ENCODE measurements at regions not wholly inside any gene's neighbourhood (a gene's known extent, or its start where the extent isn't known, plus 50 kb on each side); places are given as distances from the start of the nearest gene placed in this dataset.

DNA sequence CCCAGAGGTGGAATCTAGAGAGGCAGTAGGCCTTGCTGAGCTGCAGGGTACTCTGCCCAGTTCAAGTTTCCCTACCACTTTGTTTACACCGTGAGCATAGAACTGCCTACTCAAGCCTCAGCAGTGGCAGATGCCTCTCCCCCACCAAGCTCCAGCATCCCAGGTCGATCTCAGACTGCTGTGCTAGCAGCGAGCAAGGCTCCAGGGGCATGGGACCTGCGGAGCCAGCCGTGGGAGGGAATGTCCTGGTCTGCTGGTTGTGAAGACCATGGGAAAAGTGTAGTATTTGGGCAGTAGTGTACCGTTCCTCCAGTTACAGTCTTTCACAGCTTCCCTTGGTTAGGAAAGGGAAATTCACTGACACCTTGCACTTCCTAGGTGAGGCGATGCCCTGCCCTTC lies 50.6 kb upstream of the FSIP2 start:
- ChIA-PET POLR2A (no interaction called here), CTCF (interaction anchor here (0.7 to 1.6 kb wide), 2 partner anchors 47 to 51 kb away, joined by 3 read pairs; no protein-coding TSS in a partner anchor)
- Mint-ChIP-seq H3K36me3 (peaks cover 10% of the 10 kb centered on the region), H3K27me3 (ENCODE audit: low read depth) (no peaks in the 10 kb centered on the region), H3K27ac (no peak overlapping the region), H3K4me1 (no peaks in the 10 kb centered on the region), H3K9me3 (peaks cover 25% of the 10 kb centered on the region), H3K4me3 (no peak overlapping the region)
- DNase-seq (ENCODE audit: low spot score): no peak
- TF ChIP-seq, protein P1, sequence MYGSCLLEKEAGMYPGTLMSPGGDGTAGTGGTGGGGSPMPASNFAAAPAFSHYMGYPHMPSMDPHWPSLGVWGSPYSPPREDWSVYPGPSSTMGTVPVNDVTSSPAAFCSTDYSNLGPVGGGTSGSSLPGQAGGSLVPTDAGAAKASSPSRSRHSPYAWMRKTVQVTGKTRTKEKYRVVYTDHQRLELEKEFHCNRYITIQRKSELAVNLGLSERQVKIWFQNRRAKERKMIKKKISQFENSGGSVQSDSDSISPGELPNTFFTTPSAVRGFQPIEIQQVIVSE (CRISPR knock-in tag; IDR thresholded peaks at IDR 0.05; ENCODE audit: borderline replicate concordance): no peak
- no peak for TF ChIP-seq RORB (CRISPR knock-in tag; IDR thresholded peaks at IDR 0.05)
- TF ChIP-seq, protein P2, sequence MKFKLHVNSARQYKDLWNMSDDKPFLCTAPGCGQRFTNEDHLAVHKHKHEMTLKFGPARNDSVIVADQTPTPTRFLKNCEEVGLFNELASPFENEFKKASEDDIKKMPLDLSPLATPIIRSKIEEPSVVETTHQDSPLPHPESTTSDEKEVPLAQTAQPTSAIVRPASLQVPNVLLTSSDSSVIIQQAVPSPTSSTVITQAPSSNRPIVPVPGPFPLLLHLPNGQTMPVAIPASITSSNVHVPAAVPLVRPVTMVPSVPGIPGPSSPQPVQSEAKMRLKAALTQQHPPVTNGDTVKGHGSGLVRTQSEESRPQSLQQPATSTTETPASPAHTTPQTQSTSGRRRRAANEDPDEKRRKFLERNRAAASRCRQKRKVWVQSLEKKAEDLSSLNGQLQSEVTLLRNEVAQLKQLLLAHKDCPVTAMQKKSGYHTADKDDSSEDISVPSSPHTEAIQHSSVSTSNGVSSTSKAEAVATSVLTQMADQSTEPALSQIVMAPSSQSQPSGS (CRISPR knock-in tag; IDR thresholded peaks at IDR 0.05; ENCODE audit: borderline replicate concordance, low read depth): no peak
- TF ChIP-seq CREM (CRISPR knock-in tag; IDR thresholded peaks at IDR 0.05): no peak
- no peak for TF ChIP-seq ZNF138 (CRISPR knock-in tag; conservative IDR thresholded peaks at IDR 0.05)
- TF ChIP-seq OVOL2 (CRISPR knock-in tag; IDR thresholded peaks at IDR 0.05; ENCODE audit: borderline replicate concordance): no peak
- no peak for TF ChIP-seq NR2C2 (CRISPR knock-in tag; IDR thresholded peaks at IDR 0.05)
- no peak for TF ChIP-seq ZNF232 (CRISPR knock-in tag; IDR thresholded peaks at IDR 0.05)
- TF ChIP-seq ZNF423 (CRISPR knock-in tag; IDR thresholded peaks at IDR 0.05): no peak
- TF ChIP-seq MLX (CRISPR knock-in tag; IDR thresholded peaks at IDR 0.05): no peak
- no peak for TF ChIP-seq FOXJ3 (CRISPR knock-in tag; IDR thresholded peaks at IDR 0.05; ENCODE audit: borderline replicate concordance)
- TF ChIP-seq GRHL2 (CRISPR knock-in tag; IDR thresholded peaks at IDR 0.05; ENCODE audit: insufficient replicate concordance, severe bottlenecking): no peak
- TF ChIP-seq, protein P3, sequence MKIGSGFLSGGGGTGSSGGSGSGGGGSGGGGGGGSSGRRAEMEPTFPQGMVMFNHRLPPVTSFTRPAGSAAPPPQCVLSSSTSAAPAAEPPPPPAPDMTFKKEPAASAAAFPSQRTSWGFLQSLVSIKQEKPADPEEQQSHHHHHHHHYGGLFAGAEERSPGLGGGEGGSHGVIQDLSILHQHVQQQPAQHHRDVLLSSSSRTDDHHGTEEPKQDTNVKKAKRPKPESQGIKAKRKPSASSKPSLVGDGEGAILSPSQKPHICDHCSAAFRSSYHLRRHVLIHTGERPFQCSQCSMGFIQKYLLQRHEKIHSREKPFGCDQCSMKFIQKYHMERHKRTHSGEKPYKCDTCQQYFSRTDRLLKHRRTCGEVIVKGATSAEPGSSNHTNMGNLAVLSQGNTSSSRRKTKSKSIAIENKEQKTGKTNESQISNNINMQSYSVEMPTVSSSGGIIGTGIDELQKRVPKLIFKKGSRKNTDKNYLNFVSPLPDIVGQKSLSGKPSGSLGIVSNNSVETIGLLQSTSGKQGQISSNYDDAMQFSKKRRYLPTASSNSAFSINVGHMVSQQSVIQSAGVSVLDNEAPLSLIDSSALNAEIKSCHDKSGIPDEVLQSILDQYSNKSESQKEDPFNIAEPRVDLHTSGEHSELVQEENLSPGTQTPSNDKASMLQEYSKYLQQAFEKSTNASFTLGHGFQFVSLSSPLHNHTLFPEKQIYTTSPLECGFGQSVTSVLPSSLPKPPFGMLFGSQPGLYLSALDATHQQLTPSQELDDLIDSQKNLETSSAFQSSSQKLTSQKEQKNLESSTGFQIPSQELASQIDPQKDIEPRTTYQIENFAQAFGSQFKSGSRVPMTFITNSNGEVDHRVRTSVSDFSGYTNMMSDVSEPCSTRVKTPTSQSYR (CRISPR knock-in tag; IDR thresholded peaks at IDR 0.05): no peak
- no peak for TF ChIP-seq NFATC4 (CRISPR knock-in tag; IDR thresholded peaks at IDR 0.05)
- no peak for TF ChIP-seq HMGA2 (CRISPR knock-in tag; IDR thresholded peaks at IDR 0.05)
- ATAC-seq: peak; percentile 26
